ENCODE measurements at regions not wholly inside any gene's neighbourhood (a gene's known extent, or its start where the extent isn't known, plus 50 kb on each side); places are given as distances from the start of the nearest gene placed in this dataset.
"Not testable (repeated sequence)": the region's sequence is repeated elsewhere in the genome, so short reads cannot be mapped to it uniquely, and the experiment has no call there.

DNA sequence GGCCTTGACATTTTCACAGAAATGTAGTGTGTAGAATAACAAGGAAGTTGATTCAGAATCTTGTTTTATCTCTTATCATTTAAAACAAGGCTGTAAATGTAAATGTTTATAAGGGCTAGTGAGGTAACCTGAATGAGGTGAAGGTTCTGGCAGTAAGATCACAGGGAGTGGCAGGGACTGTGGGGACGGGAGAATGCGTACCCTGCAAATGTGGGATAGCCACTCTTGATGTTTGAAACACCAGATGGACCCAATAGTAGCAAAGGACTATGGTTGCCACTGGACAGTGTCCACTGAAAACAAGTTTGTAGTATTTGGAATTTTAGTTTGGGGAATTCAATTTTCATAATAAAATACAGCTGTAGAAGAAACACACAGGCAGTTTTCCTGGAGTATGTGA, 155.3 kb downstream of the FHIP1A start:
- no peak for DNase-seq

DNA sequence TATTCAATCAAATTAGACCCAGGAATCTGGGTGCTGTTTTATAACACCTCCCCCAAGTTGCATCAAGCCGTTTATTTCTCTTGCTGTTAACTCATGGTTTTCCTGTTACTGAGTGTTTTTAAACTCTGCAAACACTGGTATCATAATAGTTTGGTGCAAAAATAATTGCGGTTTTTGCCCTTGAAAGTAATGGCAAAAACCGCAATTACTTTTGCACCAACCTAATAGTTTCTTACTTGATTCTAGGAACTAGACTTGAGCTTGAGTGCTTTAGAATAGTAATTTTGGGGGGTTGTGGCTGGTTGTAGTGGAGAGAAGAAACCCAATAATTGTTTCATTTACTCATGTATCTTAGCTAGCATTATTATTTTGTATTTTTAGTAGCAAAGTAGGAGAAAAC, 156.6 kb downstream of the FHIP1A start:
- no peak for DNase-seq

DNA sequence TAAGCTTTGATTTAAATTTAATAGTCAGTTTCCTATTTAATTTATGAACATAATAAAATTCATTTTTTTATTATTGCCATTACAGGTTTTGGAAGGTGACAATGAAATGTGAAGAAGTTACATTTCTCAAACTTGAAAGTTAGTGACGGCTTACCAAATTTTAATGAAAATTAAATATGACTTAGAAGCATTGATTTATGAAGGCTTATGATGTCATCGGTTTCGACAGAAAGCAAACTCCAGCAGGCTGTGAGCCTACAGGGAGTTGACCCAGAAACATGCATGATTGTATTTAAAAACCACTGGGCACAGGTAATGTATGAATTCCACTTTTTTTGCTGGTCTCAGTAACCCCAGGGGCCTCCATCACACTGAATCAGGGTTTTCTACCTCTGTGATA, 157.1 kb downstream of the FHIP1A start:
- no peak for DNase-seq

DNA sequence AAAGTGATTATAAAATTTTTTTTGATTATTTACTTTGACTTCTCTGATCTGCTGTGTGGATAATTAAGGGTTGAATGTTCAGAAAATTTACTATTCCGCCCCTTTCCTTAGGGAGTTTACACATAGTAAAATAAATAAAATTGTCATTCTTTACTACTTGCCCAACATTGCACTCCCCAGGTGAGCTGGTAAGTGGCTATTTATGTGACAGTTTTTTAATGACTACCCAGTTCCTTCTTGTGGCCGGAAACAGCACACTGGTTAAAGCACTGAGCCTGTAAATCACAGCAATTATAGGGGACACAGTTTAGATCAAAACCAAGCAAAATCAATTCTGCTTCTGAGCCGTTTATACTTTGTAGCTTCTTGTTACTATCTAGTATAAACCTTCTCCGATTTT, 158.1 kb downstream of the FHIP1A start:
- DNase-seq, result no peak

GRCh38 chr4:151568966-151569365, 160.0 kb downstream of the FHIP1A start:
- DNase-seq, result no peak

DNA sequence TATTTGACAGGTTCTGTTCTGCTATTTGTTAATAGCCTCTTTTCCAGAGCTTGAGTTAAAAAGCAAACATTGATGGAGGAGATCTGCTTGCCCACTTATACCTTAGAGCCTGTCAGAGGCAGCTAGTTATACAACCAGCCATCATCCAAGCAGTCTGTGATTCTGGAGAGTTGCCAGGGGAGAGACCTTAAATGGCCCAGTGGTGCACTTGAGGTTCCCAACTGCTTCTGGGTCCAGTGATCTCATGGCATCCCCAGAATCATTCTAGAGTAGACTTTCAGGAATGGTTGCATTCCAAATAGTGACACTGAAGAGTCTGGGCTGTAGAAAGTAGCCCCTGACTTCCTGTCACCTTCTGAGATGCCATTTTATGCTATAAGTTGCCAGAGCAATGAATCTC, 160.7 kb downstream of the FHIP1A start:
- DNase-seq, result no peak

DNA sequence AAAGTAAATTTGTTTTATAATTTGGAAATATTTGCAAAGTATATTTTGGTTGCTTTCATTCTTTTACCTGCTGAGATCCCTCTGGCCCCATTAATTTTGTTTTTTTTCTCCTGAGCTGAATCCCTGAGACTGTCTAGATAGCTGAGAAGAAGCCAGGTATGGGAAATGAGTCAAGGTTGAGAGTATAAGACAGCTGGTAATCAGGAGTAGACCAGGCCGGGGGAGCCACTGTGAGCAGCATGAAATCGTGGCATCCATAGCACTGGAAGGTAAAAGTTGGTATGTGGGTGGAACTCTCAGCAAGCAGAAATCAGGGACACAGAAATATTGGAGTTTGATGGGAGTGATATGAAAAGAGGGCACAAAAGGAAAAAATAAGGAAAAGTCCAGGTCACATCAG, 164.5 kb downstream of the FHIP1A start:
- no peak for DNase-seq

GRCh38 chr4:151573945-151574344, 165.0 kb downstream of the FHIP1A start:
- DNase-seq, result no peak

- DNase-seq, result no peak
Observed at GRCh38 chr4:151574968-151575367, 166.0 kb downstream of the FHIP1A start.

- DNase-seq, result no peak
Observed at GRCh38 chr4:151575646-151576045, 166.7 kb downstream of the FHIP1A start.

DNA sequence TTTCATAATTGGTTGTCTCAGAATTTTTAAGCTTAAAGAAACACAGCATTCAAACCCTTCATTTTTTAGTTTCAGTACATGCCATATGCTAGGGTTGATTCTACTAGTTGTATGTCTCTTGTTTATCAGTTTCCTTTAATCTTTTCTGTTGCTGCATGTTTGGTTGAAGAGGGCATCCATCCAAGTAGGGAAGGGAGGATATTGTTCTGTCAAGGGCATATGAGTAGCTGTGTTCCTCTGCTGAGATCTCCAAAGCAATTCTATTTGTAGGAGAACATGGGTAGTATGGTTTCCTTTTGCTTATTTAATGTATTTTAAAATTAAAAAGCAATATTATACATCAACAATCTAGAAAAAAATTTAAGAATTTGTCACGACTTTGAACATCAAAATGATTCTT, 167.7 kb downstream of the FHIP1A start:
- DNase-seq, result no peak

DNA sequence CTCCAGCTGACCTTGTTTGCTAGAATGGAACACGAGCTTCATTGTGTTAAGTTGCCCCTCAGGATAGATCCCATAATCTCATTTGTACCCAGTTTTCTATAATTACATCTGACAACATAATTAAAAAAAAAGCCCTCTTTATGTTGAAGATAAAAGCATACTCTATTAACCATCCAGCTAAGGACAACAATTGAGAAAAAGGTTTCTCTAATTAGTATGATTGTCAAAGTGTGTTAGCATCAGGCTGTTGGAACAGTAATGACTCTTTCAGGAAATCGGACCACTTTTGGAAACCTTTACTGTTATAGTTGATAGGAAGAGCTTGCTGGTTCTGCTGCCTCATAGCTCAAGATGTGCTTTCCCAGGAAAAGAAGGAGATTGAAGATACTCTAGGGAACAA, 172.6 kb downstream of the FHIP1A start:
- DNase-seq, result no peak

- DNase-seq, result no peak
Observed at GRCh38 chr4:151582098-151582497, 173.1 kb downstream of the FHIP1A start.

DNA sequence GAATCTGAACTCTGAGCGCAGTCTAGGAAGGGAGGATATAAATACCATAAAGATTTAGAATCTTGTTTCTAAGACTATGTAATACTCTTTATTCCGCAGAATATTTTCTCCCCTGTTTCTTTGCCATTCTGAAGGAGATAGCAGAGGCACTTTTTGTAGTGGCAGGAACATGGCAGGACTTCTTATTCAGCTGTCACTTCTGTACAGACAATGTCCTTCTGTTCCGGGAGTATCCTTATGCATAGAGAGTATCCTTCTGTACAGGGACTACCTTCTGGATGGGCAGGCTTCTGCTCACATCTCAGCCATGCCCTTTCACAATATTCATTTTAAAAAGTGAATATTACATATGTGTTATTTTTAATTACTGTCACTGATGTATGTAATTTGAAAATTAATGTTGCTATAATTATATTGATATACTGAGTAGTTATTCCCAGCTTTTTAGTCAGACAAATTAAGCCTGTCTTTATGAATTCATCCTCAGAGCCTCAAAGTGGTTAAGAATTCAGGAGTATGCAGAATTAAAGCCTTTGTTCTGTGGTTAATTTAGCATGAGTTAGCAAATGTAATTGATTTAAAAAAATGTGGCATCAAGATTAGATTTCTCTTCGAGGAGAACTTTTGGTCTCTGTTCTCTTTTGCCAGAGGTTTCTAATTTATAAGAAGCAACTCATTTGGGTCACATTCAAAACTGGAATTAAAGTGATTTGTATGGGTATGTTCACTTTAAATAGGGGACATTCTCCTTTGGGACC, 174.4 kb downstream of the FHIP1A start:
- no peak for DNase-seq

- DNase-seq, result no peak
Observed at GRCh38 chr4:151584101-151584500, 175.1 kb downstream of the FHIP1A start.

GRCh38 chr4:151595629-151596028, 165.2 kb downstream of the GATB start:
- not testable (repeated sequence) for DNase-seq

GRCh38 chr4:151597691-151598090, 163.1 kb downstream of the GATB start:
- DNase-seq, result not testable (repeated sequence)

- DNase-seq, result no peak
Observed at GRCh38 chr4:151599863-151600262, 160.9 kb downstream of the GATB start.

GRCh38 chr4:151600432-151600831, 160.4 kb downstream of the GATB start:
- DNase-seq, result no peak

DNA sequence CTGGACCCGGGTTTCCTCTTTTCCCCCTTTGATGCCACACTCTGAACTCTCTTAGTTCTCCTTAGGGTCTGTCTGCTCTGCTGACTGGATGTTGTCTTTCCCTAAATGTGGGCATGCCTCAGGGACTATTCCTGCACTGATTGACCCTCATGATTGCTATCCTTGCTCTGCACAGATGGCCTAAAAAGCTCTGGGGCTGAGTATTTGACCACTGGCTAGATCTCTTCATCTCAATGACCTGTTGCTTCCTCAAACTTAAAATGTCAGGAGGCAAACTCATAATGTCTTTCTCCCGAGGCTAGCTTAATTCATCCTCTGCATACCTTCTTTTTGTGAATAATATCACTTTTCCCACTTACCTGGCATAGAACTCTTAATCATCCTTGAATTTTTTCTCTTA, 157.4 kb downstream of the GATB start:
- no peak for DNase-seq

GRCh38 chr4:151604238-151604637, 156.6 kb downstream of the GATB start:
- DNase-seq, result no peak

- DNase-seq, result no peak
Observed at GRCh38 chr4:151605215-151605614, 155.6 kb downstream of the GATB start.

- no peak for DNase-seq
Observed at GRCh38 chr4:151606061-151606460, 154.7 kb downstream of the GATB start.

DNA sequence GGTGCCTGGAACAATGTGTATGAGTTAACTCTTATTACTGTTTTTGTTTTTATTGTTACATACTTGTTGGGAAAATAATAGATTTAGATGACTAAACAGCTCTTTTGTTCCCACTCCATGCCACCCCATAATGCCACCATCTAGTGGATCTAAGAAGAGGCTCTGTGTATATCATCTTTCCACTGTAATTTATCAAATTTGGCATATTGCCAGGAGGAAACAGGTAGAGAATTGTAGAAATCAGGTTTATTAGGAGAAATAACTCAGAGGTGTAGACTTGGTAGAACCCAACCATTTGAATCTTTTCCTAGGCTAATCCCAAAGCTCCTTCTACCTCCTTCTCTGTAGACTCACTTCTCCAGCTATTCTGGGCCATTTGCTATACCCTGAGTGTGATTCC, 150.6 kb downstream of the GATB start:
- no peak for DNase-seq

GRCh38 chr4:151611960-151612359, 148.8 kb downstream of the GATB start:
- DNase-seq, result no peak

Data from right hindlimb (tissue), 1 donor.